Stimulated activated CD8-positive, alpha-beta memory T cell treated with anti-CD3 and anti-CD28 coated beads, Interleukin-7, amount 100 ng/mL, for 48 hours (primary cell): ENCODE measurements at regions not wholly inside any gene's neighbourhood (a gene's known extent, or its start where the extent isn't known, plus 50 kb on each side); places are given as distances from the start of the nearest gene placed in this dataset.

Experiments
- DNase-seq, 2 donors: peaks; one replicate each; pipeline ENCODE4 v3.0.0-alpha.2; 2020; ENCODE audit warnings: low read depth in 1 of 2; ENCODE audit errors: extremely low read depth in 1 of 2

DNA sequence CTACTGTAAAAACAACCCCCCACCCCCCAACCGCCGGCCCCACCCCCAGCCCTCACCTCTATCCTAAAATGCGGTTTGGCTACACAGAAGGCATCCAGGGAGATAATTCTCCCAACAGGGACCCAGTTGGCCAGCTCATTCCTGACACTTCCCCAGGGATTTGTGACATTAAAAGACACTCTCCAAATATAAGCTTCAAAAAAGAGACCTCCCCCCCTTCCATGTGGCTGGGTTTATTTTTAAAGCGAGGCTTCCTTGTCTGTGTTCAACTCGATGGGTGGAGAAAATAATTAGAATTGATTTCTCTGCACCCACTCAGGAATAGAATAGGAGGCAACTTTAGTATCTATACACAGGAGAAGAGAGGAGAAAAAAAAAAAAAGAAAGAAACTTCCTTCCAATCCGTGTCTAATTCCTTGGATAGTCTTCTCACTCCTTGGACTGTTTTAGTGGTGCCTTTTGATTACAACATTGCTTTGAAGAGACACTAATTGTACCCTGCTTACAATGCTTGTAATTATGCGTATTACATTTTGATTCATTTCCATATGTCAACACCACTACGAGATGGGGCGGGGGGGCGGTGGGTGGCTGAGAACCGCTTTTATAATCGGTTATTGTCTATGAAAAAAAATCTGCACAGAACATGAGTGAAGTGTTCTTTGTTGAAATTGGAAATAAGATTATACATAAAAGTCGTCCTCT lies 500.4 kb downstream of the MIAT start:
- DNase-seq, result no peak

DNA sequence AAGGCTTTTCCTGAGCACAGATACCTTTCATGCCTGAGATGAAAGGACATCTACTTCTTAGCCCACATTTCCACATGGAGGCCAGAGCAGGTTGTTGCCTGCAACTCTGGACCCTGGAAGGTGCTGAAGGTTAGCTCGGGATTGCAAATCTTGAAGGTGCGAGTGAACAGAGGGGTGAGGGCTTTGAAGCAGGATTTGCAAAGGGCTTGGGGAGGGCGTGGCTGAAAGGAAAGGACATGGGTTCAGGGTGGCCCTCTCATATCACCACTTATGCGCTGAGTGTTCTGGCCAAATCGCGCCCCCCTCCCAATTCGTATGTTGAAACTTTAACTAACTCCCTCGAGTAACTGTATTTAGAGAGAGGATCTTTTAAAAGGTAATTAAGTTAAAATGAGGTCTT lies 501.6 kb downstream of the MIAT start:
- no peak for DNase-seq

DNA sequence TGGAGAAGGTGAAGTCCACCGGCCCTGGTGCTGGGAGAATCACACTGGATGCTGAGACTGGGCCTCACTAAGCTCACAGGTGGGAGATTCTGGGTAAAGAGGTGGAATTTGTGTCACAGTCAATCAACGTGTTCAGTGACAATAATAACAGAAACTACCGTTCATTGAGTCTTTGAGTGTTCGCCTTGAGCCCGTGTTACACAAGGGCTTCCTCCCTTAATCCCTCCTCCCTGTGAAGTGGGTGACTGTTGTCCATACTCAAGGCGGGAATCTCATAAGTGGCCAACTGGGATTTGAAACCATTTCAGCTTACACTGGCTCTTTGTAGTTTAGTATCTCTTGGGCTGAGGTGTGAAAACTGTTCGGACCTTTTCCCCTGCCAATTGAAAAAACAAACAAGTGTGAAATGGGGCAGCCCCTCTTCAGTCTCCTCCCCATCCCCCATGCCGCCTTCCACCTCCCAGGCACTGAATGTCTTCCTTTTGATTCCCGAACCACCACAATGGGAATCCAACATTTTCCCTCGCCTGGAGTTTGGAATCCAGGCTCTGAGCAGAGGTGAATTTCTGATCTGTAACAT lies 502.4 kb downstream of the MIAT start:
- no peak for DNase-seq

DNA sequence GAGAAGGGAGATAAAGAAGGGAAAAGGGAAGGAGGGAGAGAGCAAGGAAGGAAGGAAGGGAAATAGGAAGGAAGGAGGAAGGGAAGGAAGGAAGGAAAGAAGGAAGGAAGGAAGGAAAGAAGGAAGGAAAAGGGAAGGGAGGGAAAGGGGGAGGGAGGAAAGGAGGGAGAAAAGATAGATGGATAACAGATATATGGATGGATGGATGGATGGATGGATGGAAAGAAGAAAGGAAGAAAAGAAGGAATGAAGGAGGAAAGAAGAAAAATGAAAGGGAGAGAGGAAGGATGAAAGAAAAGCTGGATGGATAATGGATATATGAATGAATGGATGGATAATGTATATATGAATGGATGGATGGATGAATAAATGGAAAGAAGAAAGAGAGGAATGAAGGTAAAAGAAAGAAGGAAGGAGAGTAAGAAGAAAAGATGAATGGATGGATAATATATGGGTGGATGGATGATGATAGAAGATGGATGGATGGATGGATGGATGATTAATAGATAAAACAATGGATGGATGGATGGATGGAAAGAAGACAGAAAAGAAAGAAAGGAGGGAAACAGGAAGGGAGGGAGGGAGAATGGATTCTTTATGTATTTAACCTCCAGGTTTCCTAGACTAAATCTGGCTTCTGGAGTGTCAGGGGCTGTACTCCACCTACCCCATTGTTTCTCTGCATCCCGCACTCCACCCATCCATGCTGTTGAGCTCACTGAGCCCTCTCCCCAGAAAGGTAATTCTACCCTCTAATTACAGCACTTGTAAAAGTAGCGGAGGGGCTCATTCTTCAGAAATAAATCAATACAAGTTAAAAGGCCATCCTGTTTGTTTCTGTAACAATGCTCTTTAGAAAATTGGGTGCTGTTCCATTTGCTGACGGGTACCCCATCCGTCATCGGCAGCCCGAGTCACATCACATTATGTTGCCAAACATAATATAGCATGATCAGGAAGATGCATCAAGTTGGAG lies 506.1 kb downstream of the MIAT start:
- DNase-seq, result no peak

DNA sequence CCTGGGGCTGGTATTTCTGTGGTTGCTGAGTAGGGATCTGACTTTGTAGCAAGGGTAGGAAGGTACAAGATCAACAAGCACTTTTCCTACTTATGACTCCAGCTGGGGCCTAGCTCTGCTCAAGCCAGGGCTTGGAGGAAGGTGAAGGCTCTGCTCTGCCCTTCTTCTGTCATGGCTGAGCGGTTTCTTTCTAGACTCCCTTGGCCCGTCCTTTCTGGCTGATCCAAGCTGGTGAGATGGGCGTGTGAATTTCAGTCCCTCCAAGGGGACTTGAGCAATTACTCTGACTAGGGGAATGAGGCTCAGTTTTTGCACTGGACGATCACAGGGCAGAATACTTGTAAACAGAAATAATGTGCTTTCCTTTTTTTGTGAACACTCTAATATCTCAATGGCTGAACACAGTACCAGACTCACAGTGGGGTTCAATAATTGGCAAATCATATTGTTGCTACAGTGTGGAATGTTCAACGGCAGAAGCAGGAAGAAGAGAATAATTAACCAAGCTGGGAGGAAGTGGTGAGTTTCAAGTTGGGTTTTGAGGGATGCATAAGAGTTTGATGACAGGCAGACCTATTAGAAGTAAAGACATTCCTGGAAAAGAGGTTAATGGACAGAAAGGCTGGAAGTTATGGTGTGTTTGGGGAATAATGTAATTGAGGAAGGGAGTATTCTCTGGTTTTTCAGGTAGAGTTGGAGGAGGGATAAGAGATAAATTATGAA lies 507.6 kb downstream of the MIAT start:
- no peak for DNase-seq

DNA sequence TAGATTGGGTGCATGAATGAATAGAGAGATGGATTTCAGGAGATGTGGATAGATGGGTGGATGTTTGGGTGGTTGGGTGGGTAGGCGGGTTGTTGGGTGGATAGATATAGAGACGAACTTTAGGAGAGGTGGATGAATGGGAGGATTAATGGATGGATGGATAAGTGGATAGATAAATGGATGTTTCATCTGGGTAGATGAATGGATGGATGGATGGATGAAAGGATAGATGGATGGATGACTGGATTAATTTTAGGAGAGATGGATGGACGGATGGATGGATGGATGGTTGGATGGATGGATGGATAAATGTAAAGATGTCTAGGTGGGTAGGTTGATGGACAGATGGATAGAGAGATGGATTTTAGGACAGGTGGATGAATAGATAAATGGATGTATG lies 511.3 kb downstream of the MIAT start:
- no peak for DNase-seq

DNA sequence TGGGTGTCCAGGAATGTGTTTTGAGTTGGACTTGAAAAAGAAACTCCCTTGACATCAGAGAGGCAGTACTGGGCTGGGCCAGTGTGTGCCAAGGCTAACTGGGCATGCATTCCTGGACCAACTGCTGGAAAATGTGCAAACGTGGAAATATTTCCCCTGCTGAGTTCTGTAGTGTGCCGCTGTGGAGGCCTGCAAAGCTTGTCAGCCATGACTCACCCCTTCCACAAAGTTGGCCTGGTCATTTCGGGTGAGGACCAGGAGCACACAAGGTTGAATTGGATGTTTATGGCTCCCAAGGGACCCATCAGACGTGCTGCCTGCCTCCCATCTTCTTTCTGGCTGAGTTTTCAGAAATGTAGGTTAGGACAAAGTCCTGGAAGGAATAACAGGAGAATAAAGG lies 513.1 kb downstream of the MIAT start:
- DNase-seq, result no peak

DNA sequence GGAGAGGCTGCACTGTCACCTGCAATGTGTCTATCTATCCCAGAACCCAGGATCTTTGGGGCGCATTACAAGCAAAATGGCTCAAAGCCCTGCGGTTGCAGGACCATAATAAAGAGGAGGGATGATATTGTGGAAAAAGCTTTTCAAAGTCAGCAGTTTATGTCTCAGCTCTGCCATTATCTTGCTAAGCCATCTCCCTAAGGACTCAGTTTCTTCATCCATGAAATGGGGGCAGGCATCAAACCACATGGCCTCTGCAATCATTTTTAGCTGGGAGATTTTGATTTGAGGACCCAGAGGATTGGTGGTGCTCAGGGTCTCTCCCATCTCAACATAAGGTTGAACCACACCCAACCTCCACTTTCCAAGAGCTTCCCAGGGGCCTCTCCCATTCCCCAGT lies 513.8 kb downstream of the MIAT start:
- DNase-seq, result no peak

DNA sequence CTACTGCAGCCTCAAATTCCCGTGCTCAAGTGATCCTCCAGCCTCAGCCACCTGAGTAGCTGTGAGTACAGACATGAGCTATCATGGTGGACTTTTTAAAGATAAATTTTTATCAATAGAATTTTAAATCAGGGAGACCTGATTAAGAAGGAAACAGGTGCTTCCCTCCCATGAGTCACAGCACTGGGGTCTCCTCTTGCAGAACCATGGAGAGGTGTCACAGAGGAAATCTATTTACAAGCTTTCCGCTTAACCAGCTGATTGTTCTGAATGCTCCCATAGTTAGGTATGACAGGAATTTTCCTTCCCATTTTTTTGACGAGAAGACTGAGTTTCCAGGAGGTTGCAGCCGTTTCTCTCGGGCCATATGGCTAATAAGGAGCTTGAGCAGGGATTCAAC lies 516.1 kb downstream of the MIAT start:
- no peak for DNase-seq

DNA sequence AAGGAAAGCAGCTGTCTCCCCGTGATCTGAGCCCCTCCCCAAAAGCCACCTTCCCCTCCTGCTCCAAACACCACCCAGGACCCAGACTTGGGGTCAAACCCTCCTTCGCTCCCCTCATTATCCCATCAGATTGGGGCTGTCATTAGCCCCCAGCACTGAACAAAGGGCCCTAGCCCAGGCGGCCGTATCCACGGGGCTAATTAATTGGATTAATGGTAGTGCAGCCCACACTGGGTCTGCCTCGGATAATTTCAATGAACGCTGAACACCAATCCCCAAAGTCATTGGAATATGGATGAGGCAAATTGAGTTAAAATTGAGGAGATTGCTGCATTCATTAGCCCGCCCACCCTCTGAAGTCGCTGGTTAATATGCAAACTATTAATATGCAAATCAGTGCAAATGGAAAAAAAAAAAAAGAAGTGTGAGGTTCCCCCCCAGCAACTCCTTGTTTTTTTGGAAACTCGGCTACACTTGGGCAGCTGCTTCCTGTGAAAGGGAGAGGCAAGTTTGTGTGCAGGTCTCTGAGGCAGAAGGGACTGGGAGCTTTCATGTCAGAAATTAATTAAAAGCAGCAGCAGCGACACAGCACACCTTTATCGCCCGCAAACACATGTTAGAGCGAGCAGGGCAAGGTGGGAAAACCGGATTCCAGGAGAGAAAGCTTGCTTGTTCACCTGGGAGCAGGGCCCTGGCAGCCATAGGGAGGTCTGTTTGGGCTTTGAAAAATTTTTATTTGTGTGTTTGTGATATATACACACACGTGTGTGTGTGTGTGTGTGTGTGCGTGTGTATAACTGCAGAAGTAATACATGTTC lies 517.8 kb downstream of the MIAT start:
- DNase-seq, result no peak

DNA sequence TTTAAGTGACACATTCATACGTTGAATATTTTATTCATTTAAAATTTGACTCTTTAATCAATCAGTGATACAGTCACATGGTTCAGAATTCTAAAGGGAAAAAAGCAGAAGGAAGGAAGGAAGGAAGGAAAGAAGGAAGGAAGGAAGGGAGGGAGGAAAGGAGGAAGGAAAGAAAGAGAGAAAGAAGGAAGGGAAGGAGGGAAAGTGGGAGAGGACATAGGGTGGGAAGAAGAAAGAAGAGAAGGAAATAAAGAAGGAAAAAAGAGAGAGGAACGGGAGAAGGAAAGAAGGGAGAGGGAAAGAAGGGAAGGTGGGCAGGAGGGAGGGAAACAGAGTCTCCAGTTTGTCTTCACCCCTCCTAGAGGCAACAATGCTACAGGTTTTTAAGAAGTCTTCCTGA lies 518.6 kb downstream of the MIAT start:
- DNase-seq, result no peak

DNA sequence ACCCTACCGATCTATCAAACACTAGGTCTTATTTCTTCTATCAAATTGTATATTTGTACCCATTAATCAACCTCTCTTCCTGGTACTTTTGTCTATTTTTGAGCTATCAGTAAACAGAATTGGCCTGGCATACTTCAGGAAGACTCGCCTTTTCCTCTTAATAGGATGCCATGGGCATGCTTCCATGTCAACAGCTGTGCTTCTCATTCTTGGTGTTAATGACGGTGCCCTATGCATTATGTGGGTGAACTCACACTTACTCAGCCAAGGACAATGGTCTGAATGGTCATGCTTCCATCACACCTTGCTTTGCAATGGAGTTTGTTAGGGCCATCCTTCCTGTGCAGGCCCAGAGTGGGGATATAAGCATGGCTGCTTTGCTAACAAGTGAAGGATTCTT lies 521.8 kb downstream of the MIAT start:
- DNase-seq, result no peak

DNA sequence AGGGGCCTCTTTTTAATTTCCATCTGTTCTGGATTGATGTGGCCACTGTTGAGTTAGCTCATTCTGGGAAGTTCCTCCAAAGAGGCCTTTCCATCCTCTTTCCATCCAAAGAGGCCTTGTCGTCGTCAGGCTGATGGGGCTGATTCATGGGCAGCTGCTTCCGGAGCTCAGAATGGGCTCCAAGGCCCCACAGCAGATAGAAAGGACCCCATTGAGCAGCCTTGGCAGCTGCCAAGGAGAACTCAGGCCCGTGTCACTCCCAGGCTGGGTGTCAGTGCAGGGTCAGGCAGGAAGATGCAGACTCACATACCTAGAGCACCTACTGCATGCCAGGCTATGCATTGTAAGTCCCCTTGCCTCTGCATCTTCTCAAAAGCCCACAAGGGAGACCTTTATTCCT lies 524.1 kb downstream of the MIAT start:
- DNase-seq, result no peak

DNA sequence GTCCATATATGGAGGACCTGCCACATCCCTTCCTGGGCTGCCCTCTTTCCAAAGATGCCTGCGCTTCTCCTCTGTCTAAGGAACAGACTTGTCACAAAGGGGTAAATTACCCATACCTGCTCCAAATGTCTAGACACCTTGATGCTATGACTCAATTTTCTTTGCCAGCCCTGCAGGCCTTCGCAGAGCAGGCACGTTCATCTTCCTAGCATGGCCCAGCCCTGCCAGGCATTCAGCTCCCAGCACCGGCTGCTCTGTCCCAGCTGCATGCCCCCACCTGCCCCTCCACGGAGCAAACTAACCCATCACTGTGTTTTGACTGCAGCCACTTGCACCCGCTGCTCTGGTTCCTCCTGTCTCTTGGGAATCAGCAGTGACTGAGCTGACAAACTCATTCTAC lies 526.1 kb downstream of the MIAT start:
- DNase-seq, result no peak

DNA sequence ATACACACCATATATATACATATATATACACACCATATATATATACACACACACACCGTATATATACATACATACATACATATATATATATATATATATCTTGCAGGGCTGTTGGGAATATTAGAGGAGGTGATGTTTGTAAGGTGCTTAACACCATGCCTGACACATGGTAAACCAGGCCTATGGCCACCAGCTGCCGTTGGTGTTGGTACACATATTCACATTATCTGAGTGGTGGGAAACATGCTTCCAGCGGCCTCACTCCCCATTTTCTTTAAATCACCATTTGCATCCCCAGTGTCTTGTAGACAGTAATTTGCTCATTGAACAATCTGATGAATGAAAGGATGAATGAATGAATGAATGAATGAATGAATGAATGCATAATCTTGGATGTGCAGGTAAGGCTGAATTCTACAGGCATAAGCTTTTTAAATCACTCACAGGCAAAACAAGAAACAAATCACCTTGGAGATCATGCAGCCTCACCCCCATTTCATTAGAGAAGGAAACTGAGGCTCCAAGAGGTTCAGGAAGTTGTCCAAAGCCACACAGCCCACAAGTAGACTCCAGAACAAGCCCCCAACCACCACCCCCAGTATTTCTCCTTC lies 527.8 kb downstream of the MIAT start:
- no peak for DNase-seq

DNA sequence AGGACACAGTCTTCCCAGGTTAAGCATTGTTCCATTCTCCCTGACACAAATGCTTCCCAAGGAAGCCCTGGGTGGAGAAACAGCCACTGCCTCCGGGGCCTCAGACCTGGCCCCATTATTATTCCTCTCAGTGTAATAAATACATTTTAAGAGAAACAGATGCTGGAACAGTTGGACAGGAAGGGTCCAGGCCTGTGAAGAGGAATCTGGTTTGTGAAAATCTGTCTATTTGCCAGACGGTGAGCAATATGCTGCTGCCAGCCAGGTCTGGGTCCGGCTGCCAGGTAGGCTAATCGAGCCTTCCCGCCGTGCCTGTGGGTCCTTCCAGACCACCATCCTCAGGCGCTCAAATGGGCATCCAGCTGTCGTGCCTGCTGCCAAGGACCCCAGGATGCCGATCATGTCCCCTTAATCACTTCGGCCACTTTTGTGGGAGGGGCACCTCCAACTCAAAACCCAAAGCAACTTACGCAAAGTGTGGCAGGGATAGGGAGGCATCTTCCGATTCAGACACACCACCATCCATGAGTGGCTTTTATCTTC lies 528.4 kb downstream of the MIAT start:
- no peak for DNase-seq

DNA sequence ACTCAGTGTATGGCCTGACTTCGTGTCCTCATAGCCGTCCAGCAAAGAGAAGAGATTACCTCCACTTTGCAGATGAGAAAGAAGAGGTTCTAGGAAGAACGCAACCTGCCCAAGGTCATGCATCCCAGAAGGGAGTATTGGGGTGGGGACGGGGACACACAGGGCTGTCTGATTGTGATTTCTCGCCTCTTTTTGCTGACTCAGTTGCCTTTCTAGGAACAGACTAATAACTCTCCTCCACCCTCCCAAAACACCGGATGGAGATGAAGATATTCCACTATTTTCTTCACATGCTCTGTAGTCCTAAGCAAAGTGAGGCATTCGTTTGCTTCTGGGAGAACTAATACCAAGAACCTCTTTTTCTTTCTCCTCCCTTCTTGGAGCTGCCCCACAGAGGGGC lies 529.3 kb downstream of the MIAT start:
- DNase-seq, result no peak

DNA sequence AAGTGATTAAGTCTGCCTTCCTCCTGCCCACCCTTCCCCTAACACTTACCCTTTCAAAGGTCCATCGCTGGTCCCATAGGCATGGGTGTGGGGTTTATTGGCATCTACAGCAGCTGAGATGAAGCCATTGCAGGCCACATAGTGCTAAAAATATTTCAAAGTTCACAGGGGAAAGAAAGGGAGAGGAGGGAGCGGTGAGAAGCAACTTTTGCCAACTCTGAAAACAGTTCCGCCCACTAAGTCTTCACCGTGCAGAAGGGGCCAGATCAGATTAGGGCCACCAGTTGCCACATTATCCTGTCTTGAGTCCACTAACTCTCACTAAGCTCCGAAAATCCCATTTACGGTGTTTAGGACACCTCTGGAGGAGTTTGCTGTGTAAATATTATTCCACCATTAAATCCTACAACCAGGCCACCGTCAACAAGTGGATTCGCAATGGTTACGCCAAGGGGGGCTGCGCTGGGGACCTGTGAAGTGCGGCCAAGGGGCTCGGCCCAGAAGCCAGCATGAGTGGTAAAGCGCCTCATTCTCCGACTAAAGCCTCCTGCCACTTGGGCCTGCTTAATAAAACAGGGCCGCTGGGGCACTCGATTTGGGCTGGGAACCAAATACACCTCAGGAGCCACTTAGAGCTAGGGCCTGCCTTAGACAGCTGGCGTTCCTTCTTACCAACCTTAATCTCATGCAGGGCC lies 534.9 kb downstream of the MIAT start:
- DNase-seq, result no peak

DNA sequence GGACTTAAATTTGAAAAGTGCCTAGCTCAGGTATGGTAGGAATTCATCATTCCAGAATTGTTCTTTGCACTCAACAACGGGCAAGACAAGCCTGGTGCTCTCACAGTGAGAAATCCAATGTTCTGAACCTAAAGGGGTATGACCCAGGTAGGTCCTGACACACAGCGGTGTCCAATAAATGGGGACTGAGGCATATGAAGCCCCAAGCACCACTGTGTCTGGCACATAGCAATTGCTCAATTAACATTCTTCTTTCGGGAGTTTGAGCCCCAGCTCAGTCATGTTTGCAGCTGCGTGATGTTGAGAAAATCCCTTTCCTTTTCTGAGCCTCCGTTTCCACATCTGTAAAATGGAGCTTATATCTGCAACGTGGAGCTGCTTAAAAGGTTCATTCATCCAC lies 535.8 kb downstream of the MIAT start:
- no peak for DNase-seq
